GM12873 (cell line): ENCODE measurements at regions not wholly inside any gene's neighbourhood (a gene's known extent, or its start where the extent isn't known, plus 50 kb on each side); places are given as distances from the start of the nearest gene placed in this dataset.

Source experiments
- TF ChIP-seq, protein P1 (sequence below): IDR thresholded peaks from 2 replicates; pipeline ENCODE4 v1.5.1; 2012; ENCODE audit warnings: low read depth, mild to moderate bottlenecking, moderate library complexity, low read length, control low read depth; ENCODE audit not compliant: insufficient read depth; ENCODE audit errors: missing control alignments

DNA sequence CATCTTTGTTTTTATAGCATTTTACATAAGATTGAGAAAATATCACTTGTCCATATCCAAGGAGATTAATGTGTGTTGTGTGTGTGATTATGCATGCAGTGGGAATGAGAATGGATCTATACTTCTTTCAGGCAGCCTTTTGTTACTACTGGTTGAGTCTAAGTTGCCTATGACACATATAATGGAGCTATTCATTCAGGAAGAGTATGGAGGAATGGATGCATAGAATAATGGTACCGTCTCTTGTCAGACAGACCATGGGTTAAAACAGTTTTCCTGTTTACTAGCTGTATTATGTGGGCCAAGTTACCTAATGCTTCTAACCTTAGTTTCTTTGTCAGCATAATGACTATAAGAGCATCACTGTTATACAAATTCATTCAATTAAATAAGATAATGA lies 155.4 kb upstream of the KYNU start:
- TF ChIP-seq, protein P1, sequence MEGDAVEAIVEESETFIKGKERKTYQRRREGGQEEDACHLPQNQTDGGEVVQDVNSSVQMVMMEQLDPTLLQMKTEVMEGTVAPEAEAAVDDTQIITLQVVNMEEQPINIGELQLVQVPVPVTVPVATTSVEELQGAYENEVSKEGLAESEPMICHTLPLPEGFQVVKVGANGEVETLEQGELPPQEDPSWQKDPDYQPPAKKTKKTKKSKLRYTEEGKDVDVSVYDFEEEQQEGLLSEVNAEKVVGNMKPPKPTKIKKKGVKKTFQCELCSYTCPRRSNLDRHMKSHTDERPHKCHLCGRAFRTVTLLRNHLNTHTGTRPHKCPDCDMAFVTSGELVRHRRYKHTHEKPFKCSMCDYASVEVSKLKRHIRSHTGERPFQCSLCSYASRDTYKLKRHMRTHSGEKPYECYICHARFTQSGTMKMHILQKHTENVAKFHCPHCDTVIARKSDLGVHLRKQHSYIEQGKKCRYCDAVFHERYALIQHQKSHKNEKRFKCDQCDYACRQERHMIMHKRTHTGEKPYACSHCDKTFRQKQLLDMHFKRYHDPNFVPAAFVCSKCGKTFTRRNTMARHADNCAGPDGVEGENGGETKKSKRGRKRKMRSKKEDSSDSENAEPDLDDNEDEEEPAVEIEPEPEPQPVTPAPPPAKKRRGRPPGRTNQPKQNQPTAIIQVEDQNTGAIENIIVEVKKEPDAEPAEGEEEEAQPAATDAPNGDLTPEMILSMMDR = no peak

DNA sequence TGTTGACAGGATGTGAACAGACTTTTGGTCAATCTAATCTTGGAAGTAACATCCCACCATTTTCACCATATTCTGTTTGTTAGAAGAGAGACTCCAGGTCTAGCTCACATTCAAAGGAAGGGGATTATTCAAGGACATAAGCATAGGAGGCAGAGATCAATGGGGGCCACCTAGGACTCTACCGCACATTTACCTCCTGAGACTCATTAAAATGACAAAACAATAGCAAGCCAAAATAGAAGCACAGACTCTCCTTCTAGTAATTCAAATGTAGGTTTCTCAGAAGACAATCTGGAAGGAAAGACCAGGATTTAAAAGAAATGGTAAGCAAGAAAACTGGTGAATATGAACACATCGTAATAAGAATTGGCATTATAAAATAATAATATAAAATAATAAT lies 156.4 kb upstream of the KYNU start:
- TF ChIP-seq, protein P1 = no peak

DNA sequence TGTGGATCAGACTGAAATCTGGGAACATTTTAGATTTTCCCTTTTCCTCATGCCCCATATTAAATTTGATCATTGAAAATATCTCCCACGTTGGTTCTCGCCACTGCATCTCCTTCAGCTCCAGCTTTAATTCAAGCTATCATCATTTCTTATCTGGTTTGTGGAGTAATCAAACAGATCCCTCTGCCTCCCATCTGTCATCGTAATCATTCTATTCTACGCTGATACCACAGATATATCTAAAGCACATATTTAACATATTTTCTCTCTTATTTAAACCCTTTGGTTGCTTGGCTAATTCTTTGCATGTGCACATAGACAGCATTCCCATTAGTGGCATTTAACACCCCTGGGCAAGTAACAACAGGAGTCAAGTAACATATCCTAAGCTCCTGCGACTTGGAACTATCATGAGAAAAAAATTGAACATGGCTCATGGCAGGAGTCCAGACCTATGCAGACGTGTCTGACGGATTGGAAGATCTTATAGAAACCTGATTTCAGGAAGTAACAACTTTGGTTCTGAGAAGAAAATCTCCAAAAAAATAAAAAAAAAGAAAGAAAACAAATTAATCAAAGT lies 158.8 kb upstream of the KYNU start:
- TF ChIP-seq, protein P1 = no peak

DNA sequence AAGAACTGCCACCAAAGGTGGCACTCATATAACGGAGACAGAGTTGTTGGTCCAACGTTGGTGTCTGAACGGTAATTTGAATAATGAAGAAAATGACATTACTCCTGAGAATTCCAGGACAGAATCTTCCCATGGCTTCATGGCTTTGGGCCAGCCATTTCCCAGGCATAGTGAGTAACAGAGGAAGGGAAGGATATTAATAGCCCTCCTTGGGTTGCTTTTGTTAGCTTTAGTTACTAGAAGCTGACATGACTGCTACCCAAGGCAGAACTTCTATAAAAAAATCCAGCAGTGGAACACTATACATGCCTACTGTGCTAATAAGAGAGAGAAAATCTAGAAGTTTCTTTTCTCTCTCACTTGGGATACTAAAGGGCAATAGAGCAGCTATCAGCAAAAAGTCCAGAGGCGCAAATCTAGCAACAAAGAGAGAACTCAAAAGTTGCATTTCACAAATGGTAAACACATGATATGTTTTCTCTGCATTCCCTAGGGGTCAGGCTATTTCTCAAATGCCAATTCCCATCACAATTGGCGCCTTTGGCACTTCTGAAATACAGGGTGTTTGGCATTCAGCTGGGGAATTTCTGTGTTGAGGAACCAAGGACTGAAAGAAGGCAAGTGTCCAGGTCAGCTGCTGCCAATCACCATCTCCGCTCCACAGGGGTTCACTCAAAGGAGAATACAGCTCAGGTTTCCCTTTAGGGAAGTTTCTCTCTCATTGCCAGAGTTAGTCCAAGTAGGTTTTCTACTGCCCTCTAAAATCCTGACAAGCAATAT lies 160.8 kb upstream of the KYNU start:
- TF ChIP-seq, protein P1 = no peak

DNA sequence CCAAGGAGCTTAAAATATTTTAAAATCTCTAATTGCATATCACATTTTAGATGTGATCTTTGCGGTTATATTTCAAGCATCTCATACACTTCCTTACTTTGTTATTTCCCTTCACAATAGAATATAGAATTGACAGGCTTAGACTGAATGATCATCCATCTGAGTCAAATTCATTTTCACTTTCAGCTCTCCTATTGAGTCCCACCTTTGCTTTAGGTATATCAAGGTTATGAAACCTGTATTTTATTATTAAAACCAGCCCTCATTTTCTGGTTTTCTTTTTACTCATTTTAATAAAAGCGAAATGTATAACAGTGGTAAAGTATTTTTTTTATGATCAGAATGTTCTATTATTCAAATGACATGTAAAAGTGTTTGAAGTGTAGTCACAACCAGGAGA lies 162.9 kb upstream of the KYNU start:
- TF ChIP-seq, protein P1 = no peak

DNA sequence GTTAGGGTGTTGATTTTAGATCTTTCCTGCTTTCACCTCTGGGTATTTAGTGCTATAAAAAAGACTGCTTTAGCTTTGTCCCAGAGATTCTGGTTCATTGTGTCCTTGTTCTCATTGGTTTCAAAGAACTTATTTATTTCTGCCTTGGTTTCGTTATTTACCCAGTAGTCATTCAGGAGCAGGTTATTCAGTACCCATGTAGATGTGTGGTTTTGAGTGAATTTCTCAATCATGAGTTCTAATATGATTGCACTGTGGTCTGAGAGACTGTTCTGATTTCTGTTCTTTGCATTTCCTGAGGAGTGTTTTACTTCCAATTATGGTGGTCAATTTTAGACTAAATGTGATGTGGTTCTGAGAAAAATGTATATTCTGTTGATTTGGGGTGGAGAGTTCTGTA lies 167.1 kb upstream of the KYNU start:
- TF ChIP-seq, protein P1 = no peak

DNA sequence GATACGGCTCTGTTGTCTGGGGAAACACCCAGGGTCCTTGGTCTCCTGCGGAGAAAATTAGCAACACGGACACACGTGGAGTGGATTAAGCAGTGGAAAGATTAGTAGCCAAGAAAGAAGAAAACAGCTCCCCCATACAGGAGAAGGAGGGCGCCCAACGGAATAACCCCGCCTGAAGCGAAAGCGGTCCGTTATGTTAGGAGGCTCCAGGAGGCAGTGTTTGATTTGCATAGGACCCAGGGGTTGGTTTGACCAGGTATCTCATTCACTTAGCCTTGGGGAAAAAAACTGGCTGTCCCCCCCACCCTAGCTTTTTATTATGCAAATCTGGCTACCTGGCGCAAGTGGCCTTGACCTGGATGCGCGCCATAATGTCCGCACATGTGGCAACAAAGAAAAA lies 170.1 kb upstream of the KYNU start:
- TF ChIP-seq, protein P1 = no peak
